Esophagus squamous epithelium (tissue), 4 donors: ENCODE measurements at regions not wholly inside any gene's neighbourhood (a gene's known extent, or its start where the extent isn't known, plus 50 kb on each side); places are given as distances from the start of the nearest gene placed in this dataset.
"Not testable (repeated sequence)": the region's sequence is repeated elsewhere in the genome, so short reads cannot be mapped to it uniquely, and the experiment has no call there.

Experiments used
- POLR2A ChIP-seq, 4 donors: fragments of 450-650 bp; IDR thresholded peaks; one replicate each; pipeline ENCODE4 v1.6.1; 2017; ENCODE audit warnings: antibody characterized with exemption in 4 of 4, mild to moderate bottlenecking in 4 of 4, moderate library complexity in 3 of 4
- TF ChIP-seq, protein P1 (sequence below), 6 experiments: fragments of 450-650 bp in 4 of 6; fragments of 200-600 bp in 2 of 6; sonication (generic) in 2 of 6; IDR thresholded peaks; one replicate each; pipeline ENCODE4 v1.5.1; 2016 to 2019; ENCODE audit warnings: antibody characterized with exemption in 6 of 6, mild to moderate bottlenecking in 4 of 6, moderate library complexity in 4 of 6

- TF ChIP-seq, protein P1, sequence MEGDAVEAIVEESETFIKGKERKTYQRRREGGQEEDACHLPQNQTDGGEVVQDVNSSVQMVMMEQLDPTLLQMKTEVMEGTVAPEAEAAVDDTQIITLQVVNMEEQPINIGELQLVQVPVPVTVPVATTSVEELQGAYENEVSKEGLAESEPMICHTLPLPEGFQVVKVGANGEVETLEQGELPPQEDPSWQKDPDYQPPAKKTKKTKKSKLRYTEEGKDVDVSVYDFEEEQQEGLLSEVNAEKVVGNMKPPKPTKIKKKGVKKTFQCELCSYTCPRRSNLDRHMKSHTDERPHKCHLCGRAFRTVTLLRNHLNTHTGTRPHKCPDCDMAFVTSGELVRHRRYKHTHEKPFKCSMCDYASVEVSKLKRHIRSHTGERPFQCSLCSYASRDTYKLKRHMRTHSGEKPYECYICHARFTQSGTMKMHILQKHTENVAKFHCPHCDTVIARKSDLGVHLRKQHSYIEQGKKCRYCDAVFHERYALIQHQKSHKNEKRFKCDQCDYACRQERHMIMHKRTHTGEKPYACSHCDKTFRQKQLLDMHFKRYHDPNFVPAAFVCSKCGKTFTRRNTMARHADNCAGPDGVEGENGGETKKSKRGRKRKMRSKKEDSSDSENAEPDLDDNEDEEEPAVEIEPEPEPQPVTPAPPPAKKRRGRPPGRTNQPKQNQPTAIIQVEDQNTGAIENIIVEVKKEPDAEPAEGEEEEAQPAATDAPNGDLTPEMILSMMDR (IDR thresholded peaks at IDR 0.05) = not testable (repeated sequence)
- not testable (repeated sequence) for TF ChIP-seq POLR2A (IDR thresholded peaks at IDR 0.05)
Measured at GRCh38 chr4:79545292-79545691, 137.3 kb upstream of the GK2 start.
